ENCODE measurements at regions not wholly inside any gene's neighbourhood (a gene's known extent, or its start where the extent isn't known, plus 50 kb on each side); places are given as distances from the start of the nearest gene placed in this dataset.
"Not testable (repeated sequence)": the region's sequence is repeated elsewhere in the genome, so short reads cannot be mapped to it uniquely, and the experiment has no call there.

- DNase-seq: peak; percentile 51
Observed at GRCh38 chr1:198935306-198935921, 296.6 kb downstream of the PTPRC start.

- no peak for DNase-seq
Observed at GRCh38 chr1:198936371-198937083, 297.7 kb downstream of the PTPRC start.

- peak; percentile 36 for DNase-seq
Observed at GRCh38 chr1:198937231-198938031, 298.6 kb downstream of the PTPRC start.

GRCh38 chr1:198939286-198939685, 300.4 kb downstream of the PTPRC start:
- DNase-seq: no peak

GRCh38 chr1:198939956-198940355, 301.1 kb downstream of the PTPRC start:
- no peak for DNase-seq

- no peak for DNase-seq
Observed at GRCh38 chr1:198942466-198942865, 303.6 kb downstream of the PTPRC start.

GRCh38 chr1:198943484-198944187, 304.8 kb downstream of the PTPRC start:
- DNase-seq: no peak

- no peak for DNase-seq
Observed at GRCh38 chr1:198947456-198947855, 308.6 kb downstream of the PTPRC start.

GRCh38 chr1:198948895-198949659, 310.2 kb downstream of the PTPRC start:
- no peak for DNase-seq

GRCh38 chr1:198950036-198950435, 311.2 kb downstream of the PTPRC start:
- no peak for DNase-seq

- no peak for DNase-seq
Observed at GRCh38 chr1:198955085-198955484, 316.2 kb downstream of the PTPRC start.

GRCh38 chr1:198957044-198957443, 318.2 kb downstream of the PTPRC start:
- DNase-seq: no peak

- no peak for DNase-seq
Observed at GRCh38 chr1:198959032-198959431, 320.2 kb downstream of the PTPRC start.

GRCh38 chr1:198959676-198960075, 320.8 kb downstream of the PTPRC start:
- no peak for DNase-seq

- not testable (repeated sequence) for DNase-seq
Observed at GRCh38 chr1:198963796-198964195, 325.0 kb downstream of the PTPRC start.

GRCh38 chr1:198966519-198966918, 327.7 kb downstream of the PTPRC start:
- DNase-seq: no peak

- DNase-seq: no peak
Observed at GRCh38 chr1:198967566-198967965, 328.7 kb downstream of the PTPRC start.

- no peak for DNase-seq
Observed at GRCh38 chr1:198968866-198969265, 330.0 kb downstream of the PTPRC start.

GRCh38 chr1:198969981-198970380, 331.1 kb downstream of the PTPRC start:
- DNase-seq: no peak

- no peak for DNase-seq
Observed at GRCh38 chr1:198970916-198971315, 332.1 kb downstream of the PTPRC start.

- no peak for DNase-seq
Observed at GRCh38 chr1:198977909-198978308, 339.1 kb downstream of the PTPRC start.

GRCh38 chr1:198978523-198978922, 339.7 kb downstream of the PTPRC start:
- no peak for DNase-seq

Measured in activated T-cell treated with anti-CD3 and anti-CD28 coated beads, Interleukin-2, amount 50 U/mL, for 1 hour (primary cell).